ENCODE measurements at regions not wholly inside any gene's neighbourhood (a gene's known extent, or its start where the extent isn't known, plus 50 kb on each side); places are given as distances from the start of the nearest gene placed in this dataset.

GRCh38 chr2:125566422-125566821, 1089.5 kb upstream of the GYPC start:
- Histone ChIP-seq H2AFZ (replicated peaks; ENCODE audit: low read length, poor library complexity) (no peak overlapping the region), H3K36me3 (ENCODE audit: control insufficient read depth, insufficient read depth, low read length) (no peaks in the 10 kb centered on the region), H3K23ac (ENCODE audit: low read depth, low read length) (no peak overlapping the region), H3K27me3 (ENCODE audit: control insufficient read depth, insufficient read depth, low read length) (no peaks in the 10 kb centered on the region), H4K8ac (ENCODE audit: low read depth in 2 of 2, low read length in 2 of 2) (no peak overlapping the region), H2AK5ac (ENCODE audit: low read depth, low read length) (no peak overlapping the region), H3K79me1 (ENCODE audit: low read depth in 1 of 2, low read length in 2 of 2) (no peaks in the 10 kb centered on the region), H3K4ac (ENCODE audit: low read depth, low read length) (no peak overlapping the region), H3K14ac (replicated peaks; ENCODE audit: low read depth, low read length) (no peak overlapping the region), H3K9ac (ENCODE audit: low read depth, low read length) (no peak overlapping the region), H2AK9ac (replicated peaks; ENCODE audit: low read depth, low read length, poor library complexity) (no peak overlapping the region), H3K27ac (ENCODE audit: insufficient read depth, low read length) (no peak overlapping the region), H3K4me1 (ENCODE audit: control insufficient read depth, insufficient read depth, low read length) (no peaks in the 10 kb centered on the region), H2BK5ac (ENCODE audit: low read depth, low read length, poor library complexity, severe bottlenecking) (no peak overlapping the region), H2BK20ac (ENCODE audit: low read depth, low read length) (no peak overlapping the region), H2BK15ac (ENCODE audit: low read depth, low read length) (no peak overlapping the region), H3K4me2 (ENCODE audit: low read depth, low read length) (no peak overlapping the region), H2BK120ac (ENCODE audit: low read depth, low read length) (no peak overlapping the region), H3K9me3 (ENCODE audit: control insufficient read depth, insufficient read depth, low read length) (peaks cover 5% of the 10 kb centered on the region), H3K18ac (ENCODE audit: low read depth, low read length) (no peak overlapping the region), H3K9me1 (ENCODE audit: insufficient read depth, low read length) (no peaks in the 10 kb centered on the region), H4K5ac (ENCODE audit: low read depth, low read length) (no peak overlapping the region), H4K91ac (ENCODE audit: insufficient read depth, low read depth, low read length) (no peak overlapping the region), H3K4me3 (ENCODE audit: insufficient read depth, low read depth, low read length) (no peak overlapping the region), H3K56ac (ENCODE audit: extremely low read depth, insufficient read depth, low read length) (no peak overlapping the region), H4K20me1 (ENCODE audit: insufficient read depth, low read length) (no peaks in the 10 kb centered on the region)
- in situ Hi-C loops (cut with MboI; ENCODE audit: low sequenced_read_pairs) (no loop called here), intact Hi-C loops (cut with micrococcal nuclease) (no loop called here), dilution Hi-C loops (cut with HindIII; ENCODE audit: low sequenced_read_pairs, unreplicated experiment) (no loop called here)
- ChIA-PET CTCF (interaction anchor here (0.6 kb wide), 1 partner anchor 1526 kb away, joined by 3 read pairs; no protein-coding TSS in a partner anchor), POLR2A (ENCODE audit: unreplicated experiment) (no interaction called here)
- no TSS peak for BruUV-seq (replicated peaks)
- 40% methylated on average over 1 of the region's 3 CpGs; no CpG with 5 or more reads in 1 of the 2 experiments for WGBS, 2 experiments (ENCODE audit: extremely low coverage in 2 of 2, insufficient read length in 1 of 2)
- no peak for DNase-seq
- no peak for ATAC-seq (ENCODE audit: low read depth)
- TF ChIP-seq MAFK (IDR thresholded peaks at IDR 0.05; ENCODE audit: low read depth, low read length): no peak
- TF ChIP-seq RFX5 (IDR thresholded peaks at IDR 0.05; ENCODE audit: low read depth, low read length): no peak
- TF ChIP-seq ELK1 (IDR thresholded peaks at IDR 0.05; ENCODE audit: borderline replicate concordance, low read depth, low read length): no peak
- no peak for TF ChIP-seq NFE2L2 (IDR thresholded peaks at IDR 0.05; ENCODE audit: low read depth, low read length)
- TF ChIP-seq MXI1 (IDR thresholded peaks at IDR 0.05; ENCODE audit: borderline replicate concordance, low read depth, low read length): no peak
- no peak for TF ChIP-seq BHLHE40 (IDR thresholded peaks at IDR 0.05; ENCODE audit: low read depth, low read length)
- no peak for TF ChIP-seq USF2 (IDR thresholded peaks at IDR 0.05; ENCODE audit: low read depth, low read length)
- TF ChIP-seq CEBPB (IDR thresholded peaks at IDR 0.05; ENCODE audit: low read depth, low read length): no peak
- TF ChIP-seq POLR2A (IDR thresholded peaks at IDR 0.05; ENCODE audit: low read depth, low read length): no peak
- TF ChIP-seq CTCF (conservative IDR thresholded peaks at IDR 0.05; ENCODE audit: low read depth, low read length): no peak
- TF ChIP-seq CHD1 (IDR thresholded peaks at IDR 0.05; ENCODE audit: low read depth, low read length): no peak
- TF ChIP-seq RCOR1 (IDR thresholded peaks at IDR 0.05; ENCODE audit: insufficient replicate concordance, low read length): no peak
- no peak for TF ChIP-seq MAZ (IDR thresholded peaks at IDR 0.05; ENCODE audit: borderline replicate concordance, low read depth, low read length)
- TF ChIP-seq RAD21 (IDR thresholded peaks at IDR 0.05; ENCODE audit: low read length): no peak
- TF ChIP-seq FOS (IDR thresholded peaks at IDR 0.05; ENCODE audit: low read depth, low read length): no peak
- no peak for TF ChIP-seq SMC3 (IDR thresholded peaks at IDR 0.05; ENCODE audit: low read depth, low read length)

Data from IMR-90 (cell line).